Stimulated activated CD8-positive, alpha-beta memory T cell treated with anti-CD3 and anti-CD28 coated beads, Interleukin-15, amount 100 ng/mL, for 1 hour (primary cell): ENCODE measurements at regions not wholly inside any gene's neighbourhood (a gene's known extent, or its start where the extent isn't known, plus 50 kb on each side); places are given as distances from the start of the nearest gene placed in this dataset.
"Not testable (repeated sequence)": the region's sequence is repeated elsewhere in the genome, so short reads cannot be mapped to it uniquely, and the experiment has no call there.

ENCODE experiments used
- DNase-seq: peaks from one replicate; pipeline ENCODE4 v3.0.0-alpha.2; 2020; ENCODE audit warnings: low read depth

DNA sequence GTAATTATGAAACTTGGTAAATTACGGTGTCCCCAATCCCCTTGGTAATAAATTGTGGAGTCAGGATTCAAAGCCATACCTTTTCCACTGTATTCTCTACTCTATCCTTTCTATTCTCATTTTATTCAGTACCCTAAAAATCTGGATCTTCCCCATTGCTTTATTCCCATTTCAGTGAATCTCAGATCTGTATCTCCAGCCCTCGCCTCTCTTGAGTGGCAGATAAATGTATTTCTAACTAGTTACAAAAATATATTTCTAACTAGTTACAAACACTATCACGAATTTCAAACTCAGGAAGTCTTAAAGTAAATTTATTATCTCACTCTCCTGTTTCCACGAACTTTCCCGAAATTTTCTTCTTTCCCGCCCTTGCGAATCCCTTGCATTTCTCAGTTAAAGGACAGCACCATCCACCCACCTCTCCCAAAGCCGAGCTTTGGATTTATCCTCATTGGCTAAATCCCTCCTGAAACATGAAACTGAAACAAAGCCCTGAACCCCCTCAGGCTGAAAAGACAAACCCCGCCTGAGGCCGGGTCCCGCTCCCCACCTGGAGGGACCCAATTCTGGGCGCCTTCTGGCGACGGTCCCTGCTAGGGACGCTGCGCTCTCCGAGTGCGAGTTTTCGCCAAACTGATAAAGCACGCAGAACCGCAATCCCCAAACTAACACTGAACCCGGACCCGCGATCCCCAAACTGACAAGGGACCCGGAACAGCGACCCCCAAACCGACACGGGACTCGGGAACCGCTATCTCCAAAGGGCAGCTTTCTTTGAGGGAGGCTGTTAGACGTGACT, 164.3 kb upstream of the PABPC3 start:
- no peak for DNase-seq

DNA sequence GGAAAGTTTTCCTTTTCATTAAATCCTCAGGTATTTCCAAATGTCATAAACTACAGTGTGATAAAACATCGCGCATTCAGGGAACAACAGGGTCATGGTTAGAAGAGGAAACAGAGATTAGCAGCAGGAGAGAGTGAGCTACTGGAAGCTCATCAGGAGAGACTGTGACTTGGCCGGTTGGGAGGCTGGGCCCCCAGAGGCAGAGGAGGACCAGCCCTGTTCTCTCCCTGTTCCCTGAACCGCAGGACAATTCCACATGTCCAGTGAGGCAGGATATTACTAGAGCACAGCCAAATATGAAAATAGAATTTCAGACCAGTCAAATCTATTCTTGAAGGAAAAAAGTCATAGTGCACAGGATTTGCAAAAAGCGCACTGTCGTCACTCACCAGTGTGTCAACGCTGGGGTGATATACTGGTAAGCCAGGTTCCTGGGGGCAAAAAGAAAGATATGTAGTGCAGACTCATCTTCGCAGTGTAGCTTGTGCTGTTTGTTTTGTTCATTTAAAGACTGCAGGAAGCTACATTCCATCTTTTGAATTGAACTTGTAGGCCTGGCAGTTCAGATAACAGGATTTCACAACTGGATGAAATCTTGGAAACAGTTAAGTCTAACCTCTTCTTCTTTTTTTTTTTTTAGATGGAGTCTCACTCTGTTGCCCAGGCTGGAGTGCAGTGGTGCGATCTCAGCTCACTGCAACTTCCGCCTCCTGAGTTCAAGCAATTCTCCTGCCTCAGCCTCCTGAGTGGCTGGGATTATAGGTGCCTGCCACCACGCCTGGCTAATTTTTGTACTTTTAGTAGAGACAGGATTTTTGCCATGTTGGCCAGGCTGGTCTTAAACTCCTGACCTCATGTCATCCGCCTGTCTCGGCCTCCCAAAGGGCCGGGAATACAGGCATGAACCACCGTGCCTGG, 162.6 kb upstream of the PABPC3 start:
- not testable (repeated sequence) for DNase-seq

- DNase-seq = not testable (repeated sequence)
Measured at GRCh38 chr13:24934024-24934385, 161.9 kb upstream of the PABPC3 start.

DNA sequence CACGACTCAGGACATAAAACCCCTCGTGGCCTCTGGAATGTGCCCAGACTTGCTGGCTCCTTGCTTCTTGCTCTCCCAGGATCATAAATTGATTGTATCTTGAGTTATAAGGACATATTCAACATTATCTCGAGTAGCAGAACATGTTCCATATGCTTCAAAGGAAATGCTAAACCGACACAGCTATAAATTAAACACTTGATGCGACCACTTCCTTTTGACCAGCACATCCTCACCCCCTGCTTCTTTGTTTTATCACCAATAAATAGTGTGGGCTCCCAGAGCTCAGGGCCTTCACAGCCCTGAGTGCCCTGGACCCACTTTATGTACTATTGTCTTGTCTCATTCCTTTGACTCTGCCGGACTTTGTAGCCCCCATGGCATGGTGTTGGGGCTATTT, 157.0 kb upstream of the PABPC3 start:
- no peak for DNase-seq

GRCh38 chr13:24941023-24941713, 154.8 kb upstream of the PABPC3 start:
- not testable (repeated sequence) for DNase-seq

DNA sequence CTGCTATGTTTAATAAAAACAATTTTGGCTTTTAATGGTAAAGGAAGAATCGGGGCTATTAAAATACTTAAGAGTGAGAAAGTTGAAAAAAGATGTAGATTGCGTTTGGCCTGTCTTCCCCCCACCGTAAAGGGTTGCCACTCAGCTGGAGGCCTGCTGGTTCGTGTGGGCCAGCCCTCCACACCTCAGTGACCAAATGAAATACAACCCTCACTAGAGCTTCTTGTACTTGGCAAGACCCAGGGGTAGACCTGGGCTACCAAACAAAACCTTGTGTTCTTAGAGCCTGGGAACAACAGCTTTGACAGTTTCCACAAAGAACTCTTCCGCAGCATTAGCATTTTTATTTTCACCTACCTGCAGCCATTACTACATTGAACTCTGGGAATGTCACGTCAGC, 152.8 kb upstream of the PABPC3 start:
- DNase-seq = no peak

DNA sequence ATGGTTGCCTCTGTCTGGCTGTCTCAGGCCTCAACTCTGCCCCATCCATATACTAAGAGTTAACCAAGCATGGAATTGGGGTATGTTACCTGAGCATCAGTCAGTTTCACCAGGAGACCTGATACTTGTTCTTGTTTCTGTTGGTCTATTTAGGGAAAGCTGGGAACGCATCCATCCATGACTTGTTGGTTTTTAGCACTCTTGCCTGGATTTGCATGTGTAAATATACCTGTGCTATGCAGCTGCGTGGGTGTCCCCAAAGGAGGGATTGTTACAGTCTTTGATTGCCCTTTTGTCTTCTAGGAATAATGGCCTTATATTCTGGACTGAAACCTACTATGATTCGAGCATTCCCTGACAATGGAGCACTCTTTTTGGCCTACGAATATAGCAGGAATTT, 151.9 kb upstream of the PABPC3 start:
- DNase-seq = not testable (repeated sequence)

DNA sequence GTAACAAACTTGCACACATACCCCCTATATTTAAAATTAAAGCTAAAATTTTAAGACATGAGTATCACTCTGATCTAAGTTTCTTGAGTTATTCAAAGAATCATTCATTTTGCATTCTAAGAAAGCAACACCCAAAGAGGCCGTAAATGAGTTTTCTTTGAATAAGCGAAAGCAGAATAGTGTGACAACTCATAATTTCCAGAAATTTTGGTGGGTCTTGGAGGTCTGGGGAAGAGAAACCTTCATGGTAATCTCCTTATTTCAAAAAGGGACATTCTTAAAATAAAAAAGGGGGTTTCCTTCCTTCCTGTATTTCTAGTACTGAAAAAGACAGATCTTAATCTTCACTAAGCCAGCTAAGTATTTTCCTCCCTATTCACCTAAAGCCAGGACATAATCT, 147.0 kb upstream of the PABPC3 start:
- DNase-seq = not testable (repeated sequence)

DNA sequence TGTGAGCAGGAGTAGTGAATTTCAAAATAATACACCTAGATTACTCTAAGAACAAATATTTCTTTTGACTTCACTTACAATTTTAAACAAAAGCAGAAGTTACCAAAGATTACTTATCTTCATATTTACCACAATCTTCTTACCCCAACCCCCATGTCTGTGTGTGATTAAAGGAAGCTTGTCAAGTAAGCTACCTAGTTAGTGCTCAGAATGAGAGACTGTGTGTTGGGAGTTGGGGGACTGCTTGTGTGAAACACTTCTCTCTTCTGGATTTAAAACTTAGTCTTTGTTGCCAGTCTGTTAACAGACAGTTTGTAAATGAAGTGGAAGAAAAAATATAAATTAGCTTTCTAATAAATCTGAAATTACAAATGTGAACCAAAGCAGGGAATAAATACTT, 145.3 kb upstream of the PABPC3 start:
- not testable (repeated sequence) for DNase-seq

DNA sequence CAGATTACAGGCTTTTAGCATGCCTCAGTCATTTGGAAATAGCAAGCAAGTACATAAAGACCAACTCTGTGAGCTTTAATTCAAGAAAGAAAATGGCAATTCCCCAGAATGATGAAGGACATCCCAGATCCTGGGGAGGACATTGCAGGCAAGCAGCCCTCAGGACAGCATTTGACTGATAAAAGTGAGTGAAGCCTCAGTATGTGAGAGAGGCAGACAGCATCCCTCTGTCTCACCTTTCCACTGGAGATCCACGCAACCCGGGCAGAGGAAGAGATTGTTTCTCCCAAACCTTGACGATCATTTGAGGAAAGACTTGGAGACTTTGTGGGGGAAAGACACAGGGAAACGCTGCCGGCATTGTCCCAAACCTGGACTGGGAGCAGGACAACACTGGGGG, 128.0 kb upstream of the PABPC3 start:
- not testable (repeated sequence) for DNase-seq

- DNase-seq = not testable (repeated sequence)
Measured at GRCh38 chr13:24968416-24968815, 127.5 kb upstream of the PABPC3 start.

DNA sequence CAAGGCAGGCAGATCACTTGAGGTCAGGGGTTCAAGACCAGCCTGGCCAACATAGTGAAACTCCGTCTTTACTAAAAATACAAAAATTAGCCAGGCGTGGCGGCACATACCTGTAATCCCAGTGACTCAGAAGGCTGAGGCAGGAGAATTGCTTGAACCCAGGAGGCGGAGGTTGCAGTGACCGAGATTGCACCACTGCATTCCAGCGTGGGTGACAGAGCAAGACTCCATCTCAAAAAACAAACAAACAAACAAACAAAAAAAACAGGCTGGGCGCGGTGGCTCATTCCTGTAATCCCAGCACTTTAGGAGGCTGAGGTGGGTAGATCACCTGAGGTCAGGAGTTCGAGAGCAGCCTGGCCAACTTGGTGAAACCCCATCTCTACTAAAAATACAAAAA, 122.8 kb upstream of the PABPC3 start:
- not testable (repeated sequence) for DNase-seq

GRCh38 chr13:24981181-24981803, 114.6 kb upstream of the PABPC3 start:
- not testable (repeated sequence) for DNase-seq

GRCh38 chr13:24982333-24982999, 113.5 kb upstream of the PABPC3 start:
- no peak for DNase-seq

GRCh38 chr13:24983094-24983493, 112.8 kb upstream of the PABPC3 start:
- no peak for DNase-seq

- DNase-seq = no peak
Measured at GRCh38 chr13:24984134-24984533, 111.8 kb upstream of the PABPC3 start.

- DNase-seq = no peak
Measured at GRCh38 chr13:24985107-24985506, 110.8 kb upstream of the PABPC3 start.

DNA sequence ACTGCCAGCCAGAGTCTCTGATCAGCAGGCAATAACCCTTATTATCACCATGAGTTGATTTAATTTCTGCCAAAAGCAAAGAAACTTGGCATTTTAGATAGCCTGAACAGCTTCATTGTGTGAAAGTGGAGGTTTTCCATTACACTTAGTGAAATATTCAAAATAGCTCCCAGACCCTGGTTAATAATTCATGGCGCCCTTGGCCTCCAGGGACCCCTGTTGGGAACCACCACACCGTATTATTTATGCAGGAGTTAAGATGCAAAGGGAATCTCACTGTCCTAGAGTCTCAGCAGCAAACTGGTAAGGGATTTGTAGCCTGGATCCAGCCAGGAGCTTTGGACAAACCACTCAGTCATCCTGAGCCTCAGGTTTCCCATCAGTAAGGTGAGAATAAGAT, 110.0 kb upstream of the PABPC3 start:
- no peak for DNase-seq

GRCh38 chr13:24986826-24987225, 109.1 kb upstream of the PABPC3 start:
- DNase-seq = no peak

DNA sequence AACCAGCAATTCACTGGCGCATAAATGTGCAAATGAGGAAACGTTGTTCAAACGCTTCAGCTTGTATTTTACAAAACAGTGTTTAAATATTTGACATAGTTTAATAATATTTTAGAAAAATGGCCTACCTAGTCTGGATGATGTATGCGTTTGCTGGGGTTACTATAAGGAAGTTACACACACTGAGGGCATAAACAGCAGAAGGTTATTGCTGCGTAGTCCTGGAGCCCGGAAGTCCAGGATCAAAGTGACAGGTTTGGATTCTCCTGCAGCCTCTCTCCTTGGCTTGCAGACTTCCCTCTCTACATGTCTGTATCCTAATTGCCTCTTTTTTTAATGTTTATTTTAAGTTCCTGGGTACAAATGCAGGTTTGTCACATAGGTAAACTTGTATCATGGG, 106.0 kb upstream of the PABPC3 start:
- DNase-seq = not testable (repeated sequence)

- DNase-seq = not testable (repeated sequence)
Measured at GRCh38 chr13:24992946-24993345, 103.0 kb upstream of the PABPC3 start.
